Thoracic aorta (tissue), 2 donors: ENCODE measurements at regions not wholly inside any gene's neighbourhood (a gene's known extent, or its start where the extent isn't known, plus 50 kb on each side); places are given as distances from the start of the nearest gene placed in this dataset.
"Not testable (repeated sequence)": the region's sequence is repeated elsewhere in the genome, so short reads cannot be mapped to it uniquely, and the experiment has no call there.

Experiments used
- ATAC-seq: fragments of 150-250 bp; one replicate; pipeline ENCODE4 v1.8.0; 2017; ENCODE audit warnings: low read depth; ENCODE audit not compliant: insufficient number of reproducible peaks, low FRiP score
- DNase-seq: peaks from one replicate; pipeline ENCODE4 v3.0.0-alpha.2; 2020; ENCODE audit warnings: low spot score
- H3K27ac ChIP-seq, 2 donors: fragments of 200-600 bp; sonication (generic); 1 replicate in 1 of 2; 2 replicates in 1 of 2; pipeline ENCODE4 v1.5.1; 2016; ENCODE audit warnings: mild to moderate bottlenecking in 2 of 2, moderate library complexity in 2 of 2
- H3K27me3 ChIP-seq: fragments of 200-600 bp; sonication (generic); replicated peaks from 2 replicates; pipeline ENCODE4 v1.6.0; 2016; ENCODE audit warnings: mild to moderate bottlenecking; ENCODE audit not compliant: insufficient read depth
- H3K36me3 ChIP-seq: fragments of 200-600 bp; sonication (generic); one replicate; pipeline ENCODE4 v1.5.1; 2016
- H3K4me1 ChIP-seq, 2 donors: fragments of 200-600 bp; sonication (generic); 1 replicate in 1 of 2; 2 replicates in 1 of 2; pipeline versions ENCODE4 v1.5.1 to v1.6.0; 2016; ENCODE audit warnings: low read depth in 2 of 2, mild to moderate bottlenecking in 1 of 2; ENCODE audit not compliant: control insufficient read depth in 1 of 2
- H3K4me3 ChIP-seq: fragments of 200-600 bp; sonication (generic); 2 replicates; pipeline ENCODE4 v1.5.1; 2016; ENCODE audit warnings: mild to moderate bottlenecking
- H3K9me3 ChIP-seq: fragments of 200-600 bp; sonication (generic); 2 replicates; pipeline ENCODE4 v1.5.1; 2016
- CTCF ChIP-seq: fragments of 200-600 bp; sonication (generic); IDR thresholded peaks from one replicate; pipeline ENCODE4 v1.5.1; 2019; ENCODE audit warnings: antibody characterized with exemption

GRCh38 chr20:30611239-30611984 is 646.1 kb upstream of the DEFB115 start:
- Histone ChIP-seq H3K27me3 (no peaks in the 10 kb centered on the region), H3K27ac (no peak overlapping the region), H3K4me3 (no peak overlapping the region), H3K4me1 (no peaks in the 10 kb centered on the region), H3K9me3 (no peaks in the 10 kb centered on the region), H3K36me3 (no peaks in the 10 kb centered on the region)
- no peak for ATAC-seq
- no peak for TF ChIP-seq CTCF
- DNase-seq: no peak

GRCh38 chr20:30612344-30612743 is 645.1 kb upstream of the DEFB115 start:
- no peak for ATAC-seq
- Histone ChIP-seq H3K4me3 (no peak overlapping the region), H3K27ac (no peak overlapping the region), H3K27me3 (no peaks in the 10 kb centered on the region), H3K4me1 (no peaks in the 10 kb centered on the region), H3K36me3 (no peaks in the 10 kb centered on the region), H3K9me3 (no peaks in the 10 kb centered on the region)
- DNase-seq: no peak
- TF ChIP-seq CTCF: no peak

GRCh38 chr20:30621346-30621745 is 636.1 kb upstream of the DEFB115 start:
- not testable (repeated sequence) for H3K36me3 ChIP-seq, H3K4me3 ChIP-seq, H3K27me3 ChIP-seq, H3K9me3 ChIP-seq, DNase-seq, H3K4me1 ChIP-seq, H3K27ac ChIP-seq, ATAC-seq

GRCh38 chr20:30624310-30624709 is 633.2 kb upstream of the DEFB115 start:
- H3K36me3 ChIP-seq, H3K9me3 ChIP-seq, H3K4me3 ChIP-seq, DNase-seq, H3K27me3 ChIP-seq, H3K27ac ChIP-seq, H3K4me1 ChIP-seq, ATAC-seq: not testable (repeated sequence)

GRCh38 chr20:30629376-30629775 is 628.1 kb upstream of the DEFB115 start:
- not testable (repeated sequence) for H3K4me3 ChIP-seq, H3K4me1 ChIP-seq, H3K27ac ChIP-seq, ATAC-seq, H3K36me3 ChIP-seq, H3K9me3 ChIP-seq, H3K27me3 ChIP-seq, DNase-seq

GRCh38 chr20:30630761-30631160 is 626.7 kb upstream of the DEFB115 start:
- Histone ChIP-seq H3K4me1 (no peaks in the 10 kb centered on the region), H3K27ac (no peak overlapping the region), H3K9me3 (no peaks in the 10 kb centered on the region), H3K36me3 (no peaks in the 10 kb centered on the region), H3K4me3 (no peak overlapping the region), H3K27me3 (no peaks in the 10 kb centered on the region)
- ATAC-seq: no peak
- TF ChIP-seq CTCF: no peak
- DNase-seq: no peak

GRCh38 chr20:30631261-30631789 is 626.1 kb upstream of the DEFB115 start:
- not testable (repeated sequence) for H3K36me3 ChIP-seq, H3K27ac ChIP-seq, DNase-seq, H3K4me3 ChIP-seq, ATAC-seq, H3K4me1 ChIP-seq, H3K27me3 ChIP-seq, H3K9me3 ChIP-seq

GRCh38 chr20:30632773-30633172 is 624.7 kb upstream of the DEFB115 start:
- H3K36me3 ChIP-seq, ATAC-seq, H3K4me1 ChIP-seq, H3K27me3 ChIP-seq, DNase-seq, H3K9me3 ChIP-seq, H3K27ac ChIP-seq, H3K4me3 ChIP-seq: not testable (repeated sequence)

- H3K4me3 ChIP-seq, ATAC-seq, H3K36me3 ChIP-seq, H3K9me3 ChIP-seq, H3K27ac ChIP-seq, H3K27me3 ChIP-seq, H3K4me1 ChIP-seq, DNase-seq: not testable (repeated sequence)
These were observed 615.9 kb upstream of the DEFB115 start for GRCh38 chr20:30641522-30641921.

- H3K4me3 ChIP-seq, H3K27me3 ChIP-seq, H3K4me1 ChIP-seq, ATAC-seq, H3K9me3 ChIP-seq, DNase-seq, H3K27ac ChIP-seq, H3K36me3 ChIP-seq: not testable (repeated sequence)
These were observed 596.5 kb upstream of the DEFB115 start for GRCh38 chr20:30660982-30661381.
